Right lobe of liver (tissue), 6 donors: ENCODE measurements at regions not wholly inside any gene's neighbourhood (a gene's known extent, or its start where the extent isn't known, plus 50 kb on each side); places are given as distances from the start of the nearest gene placed in this dataset.
A peak's percentile ranks its signal among the peaks of the same experiment; 100 is the strongest.
"Not testable (repeated sequence)": the region's sequence is repeated elsewhere in the genome, so short reads cannot be mapped to it uniquely, and the experiment has no call there.

Experiments used
- ATAC-seq, 4 donors: fragments of 200-7000 bp; cut with Tn5 transposase; one replicate each; pipeline ENCODE4 v1.9.1; 2020; ENCODE audit warnings: mild to moderate bottlenecking in 4 of 4, moderate library complexity in 4 of 4
- DNase-seq, 3 donors: peaks; one replicate each; pipeline ENCODE4 v3.0.0-alpha.2; 2020
- H3K27ac ChIP-seq, 3 donors: fragments of 200-600 bp; one replicate each; pipeline ENCODE4 v1.8.0; 2022
- H3K27me3 ChIP-seq, 2 donors: fragments of 200-600 bp; one replicate each; pipeline ENCODE4 v1.8.0; 2022
- H3K36me3 ChIP-seq, 4 donors: fragments of 200-600 bp; sonication (generic) in 1 of 4; one replicate each; pipeline versions ENCODE4 v1.5.1 to v1.8.0; 2017 to 2022; ENCODE audit warnings: control low read depth in 1 of 4
- H3K4me1 ChIP-seq, 4 donors: fragments of 200-600 bp; sonication (generic) in 1 of 4; one replicate each; pipeline versions ENCODE4 v1.5.1 to v1.8.0; 2017 to 2022; ENCODE audit warnings: control low read depth in 1 of 4
- H3K4me3 ChIP-seq, 3 donors: fragments of 200-600 bp; one replicate each; pipeline ENCODE4 v1.8.0; 2022
- H3K9me3 ChIP-seq, 4 donors: fragments of 200-600 bp; sonication (generic) in 1 of 4; one replicate each; pipeline versions ENCODE4 v1.5.1 to v1.8.0; 2017 to 2022; ENCODE audit warnings: control low read depth in 1 of 4
- POLR2A ChIP-seq: fragments of 450-650 bp; IDR thresholded peaks from one replicate; pipeline ENCODE4 v1.6.1; 2017; ENCODE audit warnings: antibody characterized with exemption, mild to moderate bottlenecking
- WGBS: methylation state at CpG from one replicate; pipeline ENCODE4 v1.1.6; 2018; ENCODE audit warnings: low coverage, low lambda C conversion rate; ENCODE audit not compliant: insufficient coverage; ENCODE audit errors: missing lambda C conversion rate; 5-methylcytosine and 5-hydroxymethylcytosine counted together
- intact Hi-C, 2 donors: fragments of 100-400 bp; cut with DNase I; formaldehyde crosslinking; loops; one replicate each; pipeline versions ENCODE4 v1.11.2 to v1.14.1; 2022
- TF ChIP-seq, protein P1 (sequence below), 4 donors: fragments of 200-600 bp in 3 of 4; fragments of 450-650 bp in 1 of 4; IDR thresholded peaks; one replicate each; pipeline versions ENCODE4 v1.5.1 to v1.8.0; 2016 to 2022; ENCODE audit warnings: antibody characterized with exemption in 4 of 4, mild to moderate bottlenecking in 2 of 4
- donor health status: DM: no; HTN: yes; CAD: no.
- donor health status: DM: no; HTN: no; CAD: no.
- donor health status: DM: no; HTN: no; CAD: no.
- donor health status: DM: no; HTN: yes; CAD: no.
- donor health status: DM: no; HTN: yes; CAD: no.

GRCh38 chr6:10082385-10082784, 332.5 kb downstream of the TFAP2A start:
- H3K36me3 ChIP-seq, result no peaks in the 10 kb centered on the region
- H3K27ac ChIP-seq, result no peak overlapping the region
- H3K4me3 ChIP-seq, result no peak overlapping the region
- intact Hi-C loops, result no loop called here
- WGBS, result 45% methylated on average over 1 of the region's 1 CpG
- ATAC-seq, result peak in 3 of 4 donors; percentile 13 to 34 (median 23)
- H3K9me3 ChIP-seq, result no peaks in the 10 kb centered on the region
- no peaks in the 10 kb centered on the region for H3K4me1 ChIP-seq
- no peak for DNase-seq
- TF ChIP-seq, protein P1, sequence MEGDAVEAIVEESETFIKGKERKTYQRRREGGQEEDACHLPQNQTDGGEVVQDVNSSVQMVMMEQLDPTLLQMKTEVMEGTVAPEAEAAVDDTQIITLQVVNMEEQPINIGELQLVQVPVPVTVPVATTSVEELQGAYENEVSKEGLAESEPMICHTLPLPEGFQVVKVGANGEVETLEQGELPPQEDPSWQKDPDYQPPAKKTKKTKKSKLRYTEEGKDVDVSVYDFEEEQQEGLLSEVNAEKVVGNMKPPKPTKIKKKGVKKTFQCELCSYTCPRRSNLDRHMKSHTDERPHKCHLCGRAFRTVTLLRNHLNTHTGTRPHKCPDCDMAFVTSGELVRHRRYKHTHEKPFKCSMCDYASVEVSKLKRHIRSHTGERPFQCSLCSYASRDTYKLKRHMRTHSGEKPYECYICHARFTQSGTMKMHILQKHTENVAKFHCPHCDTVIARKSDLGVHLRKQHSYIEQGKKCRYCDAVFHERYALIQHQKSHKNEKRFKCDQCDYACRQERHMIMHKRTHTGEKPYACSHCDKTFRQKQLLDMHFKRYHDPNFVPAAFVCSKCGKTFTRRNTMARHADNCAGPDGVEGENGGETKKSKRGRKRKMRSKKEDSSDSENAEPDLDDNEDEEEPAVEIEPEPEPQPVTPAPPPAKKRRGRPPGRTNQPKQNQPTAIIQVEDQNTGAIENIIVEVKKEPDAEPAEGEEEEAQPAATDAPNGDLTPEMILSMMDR (IDR thresholded peaks at IDR 0.05), result no peak
- TF ChIP-seq POLR2A, result no peak
- no peaks in the 10 kb centered on the region for H3K27me3 ChIP-seq

DNA sequence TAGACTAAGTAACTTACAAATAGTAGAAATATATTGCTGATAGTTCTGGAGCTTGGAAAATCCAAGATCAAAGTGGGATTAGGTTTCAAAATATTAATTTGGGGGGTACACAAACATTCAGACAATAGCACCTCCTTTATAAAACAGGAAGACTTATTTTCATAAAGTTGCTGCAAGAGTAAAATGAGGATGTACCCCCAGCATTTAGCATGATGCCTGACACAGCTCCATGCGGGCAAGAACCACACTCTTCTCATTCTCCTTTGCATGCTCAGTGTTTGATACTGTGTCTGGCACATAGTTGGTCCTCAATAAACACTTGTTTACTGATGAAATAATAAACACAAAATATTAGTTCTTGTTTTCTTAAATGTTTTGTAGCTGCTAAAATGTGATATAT, 332.9 kb downstream of the TFAP2A start:
- intact Hi-C loops, result no loop called here
- no peak for DNase-seq
- no peak overlapping the region for H3K27ac ChIP-seq
- WGBS, result 47% methylated on average over 1 of the region's 1 CpG
- H3K36me3 ChIP-seq, result no peaks in the 10 kb centered on the region
- H3K4me1 ChIP-seq, result no peaks in the 10 kb centered on the region
- H3K9me3 ChIP-seq, result no peaks in the 10 kb centered on the region
- no peak overlapping the region for H3K4me3 ChIP-seq
- no peak for ATAC-seq
- H3K27me3 ChIP-seq, result no peaks in the 10 kb centered on the region
- TF ChIP-seq, protein P1 (IDR thresholded peaks at IDR 0.05), result no peak
- no peak for TF ChIP-seq POLR2A

GRCh38 chr6:10081075-10081474, 333.8 kb downstream of the TFAP2A start:
- Histone ChIP-seq H3K4me3 (no peak overlapping the region), H3K4me1 (no peaks in the 10 kb centered on the region), H3K9me3 (no peaks in the 10 kb centered on the region), H3K27me3 (no peaks in the 10 kb centered on the region), H3K36me3 (no peaks in the 10 kb centered on the region), H3K27ac (no peak overlapping the region)
- DNase-seq, result no peak
- ATAC-seq, result no peak
- no peak for TF ChIP-seq POLR2A
- TF ChIP-seq, protein P1 (IDR thresholded peaks at IDR 0.05), result no peak
- intact Hi-C loops, result no loop called here
- WGBS, result 71% methylated on average over 4 of the region's 6 CpGs

DNA sequence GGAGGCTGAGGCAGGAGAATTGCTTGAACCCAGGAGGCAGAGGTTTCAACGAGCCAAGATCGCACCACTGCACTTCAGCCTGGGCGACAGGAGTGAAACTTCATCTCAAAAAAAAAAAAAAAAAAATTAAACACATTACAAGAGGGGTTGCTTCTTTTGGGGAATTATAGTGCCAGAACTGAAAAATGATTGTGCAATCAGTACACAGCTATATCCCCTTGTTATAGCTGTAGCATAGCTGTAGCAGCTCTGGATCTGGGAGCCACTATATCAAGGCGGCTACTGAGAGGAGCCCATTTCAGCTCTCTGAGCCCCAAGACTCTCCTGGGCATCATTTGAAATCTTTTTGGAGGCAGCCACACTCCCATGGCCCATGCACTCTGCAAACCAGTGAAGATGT, 334.3 kb downstream of the TFAP2A start:
- no peak for DNase-seq
- 67% methylated on average over 4 of the region's 4 CpGs for WGBS
- H3K4me3 ChIP-seq, result no peak overlapping the region
- no peak for TF ChIP-seq POLR2A
- TF ChIP-seq, protein P1 (IDR thresholded peaks at IDR 0.05), result no peak
- intact Hi-C loops, result no loop called here
- no peaks in the 10 kb centered on the region for H3K27me3 ChIP-seq
- H3K27ac ChIP-seq, result no peak overlapping the region
- H3K36me3 ChIP-seq, result no peaks in the 10 kb centered on the region
- H3K4me1 ChIP-seq, result no peaks in the 10 kb centered on the region
- H3K9me3 ChIP-seq, result no peaks in the 10 kb centered on the region
- no peak for ATAC-seq

- TF ChIP-seq, protein P1 (IDR thresholded peaks at IDR 0.05), result no peak
- TF ChIP-seq POLR2A, result no peak
- H3K4me3 ChIP-seq, result no peak overlapping the region
- intact Hi-C loops, result no loop called here
- H3K27ac ChIP-seq, result no peak overlapping the region
- H3K9me3 ChIP-seq, result no peaks in the 10 kb centered on the region
- H3K27me3 ChIP-seq, result no peaks in the 10 kb centered on the region
- DNase-seq, result no peak
- ATAC-seq, result no peak
- 67% methylated on average over 3 of the region's 6 CpGs for WGBS
- no peaks in the 10 kb centered on the region for H3K36me3 ChIP-seq
- H3K4me1 ChIP-seq, result no peaks in the 10 kb centered on the region
These were observed 336.3 kb downstream of the TFAP2A start for GRCh38 chr6:10078581-10078980.

DNA sequence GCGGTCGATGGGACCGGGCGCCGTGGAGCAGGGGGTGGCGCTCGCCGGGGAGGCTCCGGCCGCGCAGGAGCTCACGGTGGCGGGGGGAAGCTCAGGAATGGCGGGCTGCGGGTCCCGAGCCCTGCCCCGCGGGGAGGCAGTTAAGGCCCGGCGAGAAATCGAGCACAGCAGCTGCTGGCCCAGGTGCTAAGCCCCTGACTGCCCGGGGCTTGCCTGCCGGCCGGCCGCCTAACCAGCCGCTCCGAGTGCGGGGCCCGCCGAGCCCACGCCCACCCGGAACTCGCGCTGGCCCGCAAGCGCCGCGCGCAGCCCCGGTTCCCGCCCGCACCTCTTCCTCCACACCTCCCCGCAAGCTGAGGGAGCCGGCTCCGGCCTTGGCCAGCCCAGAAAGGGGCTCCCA, 340.1 kb downstream of the TFAP2A start:
- H3K4me3 ChIP-seq, H3K27me3 ChIP-seq, H3K9me3 ChIP-seq, DNase-seq, H3K36me3 ChIP-seq, ATAC-seq, H3K4me1 ChIP-seq, H3K27ac ChIP-seq, intact Hi-C loops: not testable (repeated sequence)
- 93% methylated on average over 3 of the region's 45 CpGs for WGBS
